GM10248 (cell line): ENCODE measurements at regions not wholly inside any gene's neighbourhood (a gene's known extent, or its start where the extent isn't known, plus 50 kb on each side); places are given as distances from the start of the nearest gene placed in this dataset.
"Not testable (repeated sequence)": the region's sequence is repeated elsewhere in the genome, so short reads cannot be mapped to it uniquely, and the experiment has no call there.

Source experiments
- CTCF ChIA-PET: fragments of 300-600 bp; sonication (Branson Sonifier 250); formaldehyde crosslinking; extraction: SDS; loops from one replicate; lab custom pipeline; 2021; ENCODE audit warnings: antibody characterized with exemption; lab: Yijun Ruan, JAX
- POLR2A ChIA-PET: fragments of 350-650 bp; sonication (Branson Sonifier 250); formaldehyde crosslinking; extraction: SDS; loops from one replicate; lab custom pipeline; 2020; ENCODE audit warnings: antibody characterized with exemption; lab: Yijun Ruan, JAX
- DNase-seq: peaks from one replicate; pipeline ENCODE4 v3.0.0; 2012; ENCODE audit errors: extremely low spot score
- CTCF ChIP-seq: IDR thresholded peaks from 2 replicates; pipeline ENCODE4 v1.5.1; 2012; ENCODE audit warnings: mild to moderate bottlenecking, low read depth; ENCODE audit errors: extremely low read depth, missing control alignments, control extremely low read depth

- POLR2A ChIA-PET, DNase-seq, CTCF ChIA-PET: not testable (repeated sequence)
Measured at GRCh38 chr2:111529022-111529421, 355.0 kb downstream of the ANAPC1 start.

GRCh38 chr2:111530239-111530965 is 353.6 kb downstream of the ANAPC1 start:
- POLR2A ChIA-PET, CTCF ChIA-PET, DNase-seq: not testable (repeated sequence)

- CTCF ChIA-PET, DNase-seq, POLR2A ChIA-PET: not testable (repeated sequence)
Measured at GRCh38 chr2:111532682-111533556, 351.1 kb downstream of the ANAPC1 start.

- POLR2A ChIA-PET, CTCF ChIA-PET, DNase-seq: not testable (repeated sequence)
Measured at GRCh38 chr2:111533557-111534247, 350.3 kb downstream of the ANAPC1 start.

- no peak for DNase-seq
- ChIA-PET POLR2A (no interaction called here), CTCF (no interaction called here)
- no peak for TF ChIP-seq CTCF
Measured at GRCh38 chr2:111534910-111535352, 349.1 kb downstream of the ANAPC1 start.

GRCh38 chr2:111535404-111535803 is 348.6 kb downstream of the ANAPC1 start:
- no peak for TF ChIP-seq CTCF
- POLR2A ChIA-PET, result no interaction called here
- no peak for DNase-seq
- CTCF ChIA-PET, result no interaction called here

- DNase-seq, result no peak
- CTCF ChIA-PET, result no interaction called here
- POLR2A ChIA-PET, result no interaction called here
- TF ChIP-seq CTCF, result no peak
Measured at GRCh38 chr2:111537078-111537655, 346.8 kb downstream of the ANAPC1 start.

GRCh38 chr2:111539991-111540390 is 344.0 kb downstream of the ANAPC1 start:
- CTCF ChIA-PET, POLR2A ChIA-PET, DNase-seq: not testable (repeated sequence)

- DNase-seq, POLR2A ChIA-PET, CTCF ChIA-PET: not testable (repeated sequence)
Measured at GRCh38 chr2:111542120-111542774, 341.7 kb downstream of the ANAPC1 start.

- DNase-seq, POLR2A ChIA-PET, CTCF ChIA-PET: not testable (repeated sequence)
Measured at GRCh38 chr2:111544006-111544405, 340.0 kb downstream of the ANAPC1 start.

GRCh38 chr2:111545723-111546431 is 338.1 kb downstream of the ANAPC1 start:
- CTCF ChIA-PET, POLR2A ChIA-PET, DNase-seq: not testable (repeated sequence)

GRCh38 chr2:111546578-111546977 is 337.4 kb downstream of the ANAPC1 start:
- POLR2A ChIA-PET, CTCF ChIA-PET, DNase-seq: not testable (repeated sequence)
